Activated naive CD4-positive, alpha-beta T cell treated with anti-CD3 and anti-CD28 coated beads, Interleukin-2, amount 50 U/mL, for 24 hours (primary cell): ENCODE measurements at regions not wholly inside any gene's neighbourhood (a gene's known extent, or its start where the extent isn't known, plus 50 kb on each side); places are given as distances from the start of the nearest gene placed in this dataset.

ENCODE experiments used
- H3K27ac Mint-ChIP-seq: one replicate; pipeline ENCODE4 v1.8.0; 2021; ENCODE audit warnings: mild to moderate bottlenecking, mixed read lengths
- H3K27me3 Mint-ChIP-seq: one replicate; pipeline ENCODE4 v1.8.0; 2021; ENCODE audit warnings: mixed read lengths
- H3K36me3 Mint-ChIP-seq: one replicate; pipeline ENCODE4 v1.8.0; 2021; ENCODE audit warnings: mixed read lengths
- H3K4me1 Mint-ChIP-seq: one replicate; pipeline ENCODE4 v1.8.0; 2021; ENCODE audit warnings: mixed read lengths
- H3K4me3 Mint-ChIP-seq: one replicate; pipeline ENCODE4 v1.8.0; 2021; ENCODE audit warnings: mild to moderate bottlenecking, mixed read lengths
- H3K9me3 Mint-ChIP-seq: one replicate; pipeline ENCODE4 v1.8.0; 2021; ENCODE audit warnings: mixed read lengths

DNA sequence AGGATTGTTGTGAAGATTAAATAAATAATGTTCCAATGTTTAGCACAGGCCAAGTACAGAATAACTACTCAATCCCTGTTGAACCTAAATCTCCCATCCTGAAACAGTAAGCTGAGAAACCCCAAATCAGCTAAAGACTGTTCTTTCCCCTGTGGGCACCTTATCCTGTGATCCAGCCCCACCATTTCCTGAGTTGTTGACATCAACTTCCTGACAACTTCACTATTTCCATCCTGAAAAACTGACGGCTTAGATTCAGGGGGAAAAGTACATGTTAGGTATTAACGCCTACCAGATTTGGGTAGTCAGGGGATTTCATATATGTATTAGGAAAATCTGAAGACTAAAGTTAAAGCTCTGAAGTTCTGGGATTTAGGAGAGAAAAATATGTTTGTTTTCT is 51.7 kb upstream of the PALMD start:
- H3K27ac Mint-ChIP-seq, result no peak overlapping the region
- H3K36me3 Mint-ChIP-seq, result no peaks in the 10 kb centered on the region
- H3K4me3 Mint-ChIP-seq, result no peak overlapping the region
- no peaks in the 10 kb centered on the region for H3K4me1 Mint-ChIP-seq
- H3K27me3 Mint-ChIP-seq, result peaks cover 2% of the 10 kb centered on the region
- H3K9me3 Mint-ChIP-seq, result no peaks in the 10 kb centered on the region

DNA sequence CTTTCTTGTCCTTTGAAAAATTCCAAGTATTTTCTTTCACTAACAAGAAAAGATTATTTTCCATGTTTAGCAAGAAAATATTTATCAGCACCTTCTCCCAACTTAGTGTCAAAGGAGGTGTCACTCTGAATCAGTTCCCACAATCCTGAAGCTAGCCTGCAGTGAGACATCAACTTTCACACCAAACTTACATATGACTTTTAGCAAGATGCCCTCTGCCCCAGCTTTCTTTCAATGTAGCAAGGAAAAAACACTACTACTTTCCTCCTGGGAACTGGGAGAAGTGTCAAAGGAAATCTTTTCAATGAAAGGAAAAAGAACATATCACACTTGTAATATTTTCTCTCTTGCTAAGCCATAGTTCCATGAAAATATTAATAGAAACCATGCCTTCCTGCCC is 50.9 kb upstream of the PALMD start:
- H3K27me3 Mint-ChIP-seq, result peaks cover 2% of the 10 kb centered on the region
- no peak overlapping the region for H3K4me3 Mint-ChIP-seq

DNA sequence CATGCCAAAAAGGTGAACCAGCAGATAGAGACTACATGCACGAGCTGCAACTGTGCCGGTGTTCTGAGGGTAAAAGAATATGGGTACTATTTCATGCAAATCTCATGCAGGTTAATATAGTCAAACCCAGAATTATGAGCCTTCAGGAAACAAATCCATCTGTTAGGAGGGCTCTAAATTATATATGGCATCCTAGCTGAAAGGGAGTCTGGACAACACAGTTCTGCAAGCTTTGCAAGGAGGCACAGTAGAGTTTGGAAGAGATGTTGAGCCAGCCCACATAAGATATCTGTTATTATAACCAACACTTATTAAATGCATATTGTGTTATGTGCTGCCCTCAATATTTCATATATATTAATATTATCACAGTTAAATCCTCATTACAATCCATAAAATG is 50.5 kb upstream of the PALMD start:
- Mint-ChIP-seq H3K36me3 (no peaks in the 10 kb centered on the region), H3K9me3 (no peaks in the 10 kb centered on the region), H3K4me1 (no peaks in the 10 kb centered on the region), H3K27me3 (peaks cover 2% of the 10 kb centered on the region), H3K4me3 (no peak overlapping the region), H3K27ac (no peak overlapping the region)

More for the DNA sequence above, 50.9 kb upstream of the PALMD start:
- Mint-ChIP-seq H3K27ac (no peak overlapping the region), H3K4me1 (no peaks in the 10 kb centered on the region), H3K9me3 (no peaks in the 10 kb centered on the region), H3K36me3 (no peaks in the 10 kb centered on the region)
